LNCaP clone FGC (cell line): ENCODE measurements at regions not wholly inside any gene's neighbourhood (a gene's known extent, or its start where the extent isn't known, plus 50 kb on each side); places are given as distances from the start of the nearest gene placed in this dataset.

Experiments used
- DNase-seq: peaks from one replicate; pipeline ENCODE4 v3.0.0-alpha.2; 2011; ENCODE audit warnings: low read depth
- H3K4me3 ChIP-seq: 2 replicates; pipeline ENCODE4 v1.5.1; 2011; ENCODE audit warnings: mild to moderate bottlenecking, low read depth, low read length, control low read depth
- CTCF ChIP-seq: IDR thresholded peaks from 2 replicates; pipeline ENCODE4 v1.5.1; 2012; ENCODE audit warnings: mild to moderate bottlenecking; ENCODE audit not compliant: control insufficient read depth, insufficient read depth; ENCODE audit errors: extremely low read depth

- TF ChIP-seq CTCF = no peak
- no peak overlapping the region for H3K4me3 ChIP-seq
- DNase-seq = no peak
Measured at GRCh38 chr6:105821027-105821426, 265.1 kb upstream of the PRDM1 start.

- DNase-seq = no peak
- H3K4me3 ChIP-seq = no peak overlapping the region
- no peak for TF ChIP-seq CTCF
Measured at GRCh38 chr6:105819745-105820144, 266.4 kb upstream of the PRDM1 start.

GRCh38 chr6:105818505-105818904 lies 267.6 kb upstream of the PRDM1 start:
- DNase-seq = no peak
- no peak for TF ChIP-seq CTCF
- no peak overlapping the region for H3K4me3 ChIP-seq

GRCh38 chr6:105817961-105818360 lies 268.2 kb upstream of the PRDM1 start:
- no peak overlapping the region for H3K4me3 ChIP-seq
- DNase-seq = no peak
- no peak for TF ChIP-seq CTCF

GRCh38 chr6:105817370-105817769 lies 268.8 kb upstream of the PRDM1 start:
- no peak for TF ChIP-seq CTCF
- no peak overlapping the region for H3K4me3 ChIP-seq
- no peak for DNase-seq

GRCh38 chr6:105816847-105817246 lies 269.3 kb upstream of the PRDM1 start:
- no peak for TF ChIP-seq CTCF
- H3K4me3 ChIP-seq = no peak overlapping the region
- no peak for DNase-seq

- no peak for DNase-seq
- no peak for TF ChIP-seq CTCF
- no peak overlapping the region for H3K4me3 ChIP-seq
Measured at GRCh38 chr6:105815661-105816555, 270.2 kb upstream of the PRDM1 start.
